IPS-20b (cell line): ENCODE measurements at regions not wholly inside any gene's neighbourhood (a gene's known extent, or its start where the extent isn't known, plus 50 kb on each side); places are given as distances from the start of the nearest gene placed in this dataset.
"Not testable (repeated sequence)": the region's sequence is repeated elsewhere in the genome, so short reads cannot be mapped to it uniquely, and the experiment has no call there.

Experiments
- H3K27ac ChIP-seq: one replicate; pipeline ENCODE4 v1.5.1; 2013; ENCODE audit warnings: low read length
- H3K27me3 ChIP-seq: 2 replicates; pipeline ENCODE4 v1.6.1; 2013; ENCODE audit warnings: mild to moderate bottlenecking, low read length, inconsistent platforms; ENCODE audit not compliant: insufficient read depth
- H3K36me3 ChIP-seq: 2 replicates; pipeline ENCODE4 v1.6.1; 2013; ENCODE audit warnings: low read depth, mild to moderate bottlenecking, inconsistent platforms, low read length, moderate library complexity; ENCODE audit not compliant: insufficient read depth
- H3K4me1 ChIP-seq: 2 replicates; pipeline ENCODE4 v1.6.1; 2013; ENCODE audit warnings: mild to moderate bottlenecking, control low read depth, inconsistent platforms, low read length, moderate library complexity; ENCODE audit not compliant: insufficient read depth
- H3K4me3 ChIP-seq: 2 replicates; pipeline ENCODE4 v1.5.1; 2013; ENCODE audit warnings: mild to moderate bottlenecking, low read length, inconsistent platforms
- H3K9ac ChIP-seq: 2 replicates; pipeline ENCODE4 v1.6.1; 2013; ENCODE audit warnings: low read depth, mild to moderate bottlenecking, inconsistent platforms, low read length, moderate library complexity
- H3K9me3 ChIP-seq: 2 replicates; pipeline ENCODE4 v1.6.1; 2013; ENCODE audit warnings: mild to moderate bottlenecking, low read depth, low read length, inconsistent platforms; ENCODE audit not compliant: insufficient read depth

GRCh38 chr9:126166866-126167265 lies 159.8 kb upstream of the MVB12B start:
- Histone ChIP-seq H3K36me3 (no peaks in the 10 kb centered on the region), H3K27me3 (peaks cover 6% of the 10 kb centered on the region; the same call in 1 of the 2 replicates), H3K4me3 (no peak overlapping the region), H3K9ac (no peak overlapping the region), H3K4me1 (no peaks in the 10 kb centered on the region), H3K27ac (no peak overlapping the region), H3K9me3 (no peaks in the 10 kb centered on the region)

GRCh38 chr9:126169736-126170135 lies 156.9 kb upstream of the MVB12B start:
- Histone ChIP-seq H3K27ac (no peak overlapping the region), H3K9me3 (no peaks in the 10 kb centered on the region), H3K4me1 (no peaks in the 10 kb centered on the region), H3K4me3 (no peak overlapping the region), H3K27me3 (peaks cover 6% of the 10 kb centered on the region; the same call in 1 of the 2 replicates), H3K9ac (no peak overlapping the region), H3K36me3 (no peaks in the 10 kb centered on the region)

GRCh38 chr9:126170286-126170823 lies 156.3 kb upstream of the MVB12B start:
- Histone ChIP-seq H3K27ac (no peak overlapping the region), H3K36me3 (no peaks in the 10 kb centered on the region), H3K9ac (no peak overlapping the region), H3K9me3 (no peaks in the 10 kb centered on the region), H3K4me3 (no peak overlapping the region), H3K27me3 (peaks cover 6% of the 10 kb centered on the region; the same call in 1 of the 2 replicates), H3K4me1 (no peaks in the 10 kb centered on the region)

- no peak overlapping the region for H3K9ac ChIP-seq
- H3K4me1 ChIP-seq: no peaks in the 10 kb centered on the region
- H3K36me3 ChIP-seq: no peaks in the 10 kb centered on the region
- no peak overlapping the region for H3K27ac ChIP-seq
- H3K27me3 ChIP-seq: peaks cover 6% of the 10 kb centered on the region; the same call in 1 of the 2 replicates
- no peak overlapping the region for H3K4me3 ChIP-seq
- H3K9me3 ChIP-seq: no peaks in the 10 kb centered on the region
These were observed 155.0 kb upstream of the MVB12B start for GRCh38 chr9:126171641-126172040.

- Histone ChIP-seq H3K4me3 (no peak overlapping the region), H3K4me1 (no peaks in the 10 kb centered on the region), H3K9ac (no peak overlapping the region), H3K9me3 (no peaks in the 10 kb centered on the region), H3K27me3 (peaks cover 6% of the 10 kb centered on the region; the same call in 1 of the 2 replicates), H3K27ac (no peak overlapping the region), H3K36me3 (no peaks in the 10 kb centered on the region)
These were observed 153.2 kb upstream of the MVB12B start for GRCh38 chr9:126173401-126173800.

- Histone ChIP-seq H3K9ac (no peak overlapping the region), H3K36me3 (no peaks in the 10 kb centered on the region), H3K27me3 (peaks cover 6% of the 10 kb centered on the region; the same call in 1 of the 2 replicates), H3K4me1 (no peaks in the 10 kb centered on the region), H3K27ac (no peak overlapping the region), H3K4me3 (no peak overlapping the region), H3K9me3 (no peaks in the 10 kb centered on the region)
These were observed 152.7 kb upstream of the MVB12B start for GRCh38 chr9:126173929-126174328.

GRCh38 chr9:126183266-126183665 lies 143.4 kb upstream of the MVB12B start:
- Histone ChIP-seq H3K9me3 (no peaks in the 10 kb centered on the region; the same call in 1 of the 2 replicates), H3K27ac (no peak overlapping the region), H3K36me3 (no peaks in the 10 kb centered on the region), H3K9ac (no peak overlapping the region), H3K27me3 (peaks cover 4% of the 10 kb centered on the region), H3K4me1 (no peaks in the 10 kb centered on the region; the same call in 1 of the 2 replicates), H3K4me3 (no peak overlapping the region)

- not testable (repeated sequence) for H3K27ac ChIP-seq, H3K27me3 ChIP-seq, H3K36me3 ChIP-seq, H3K9me3 ChIP-seq, H3K9ac ChIP-seq, H3K4me1 ChIP-seq, H3K4me3 ChIP-seq
These were observed 135.6 kb upstream of the MVB12B start for GRCh38 chr9:126190994-126191393.

- no peaks in the 10 kb centered on the region for H3K27me3 ChIP-seq
- H3K27ac ChIP-seq: no peak overlapping the region
- H3K9me3 ChIP-seq: peaks cover 16% of the 10 kb centered on the region
These were observed 127.8 kb upstream of the MVB12B start for GRCh38 chr9:126198854-126199253.

GRCh38 chr9:126203313-126203712 lies 123.3 kb upstream of the MVB12B start:
- no peaks in the 10 kb centered on the region for H3K27me3 ChIP-seq
- H3K27ac ChIP-seq: no peak overlapping the region
- no peaks in the 10 kb centered on the region for H3K4me1 ChIP-seq
- H3K4me3 ChIP-seq: no peak overlapping the region
- H3K36me3 ChIP-seq: no peaks in the 10 kb centered on the region
- peaks cover 16% of the 10 kb centered on the region for H3K9me3 ChIP-seq
- H3K9ac ChIP-seq: no peak overlapping the region

More at GRCh38 chr9:126198854-126199253, 127.8 kb upstream of the MVB12B start:
- no peak overlapping the region for H3K4me3 ChIP-seq
- H3K36me3 ChIP-seq: no peaks in the 10 kb centered on the region
- no peak overlapping the region for H3K9ac ChIP-seq
- H3K4me1 ChIP-seq: peaks cover 5% of the 10 kb centered on the region; the same call in 1 of the 2 replicates

GRCh38 chr9:126204197-126204596 lies 122.4 kb upstream of the MVB12B start:
- no peak overlapping the region for H3K27ac ChIP-seq
- H3K27me3 ChIP-seq: no peaks in the 10 kb centered on the region
- H3K9me3 ChIP-seq: peaks cover 16% of the 10 kb centered on the region
- no peak overlapping the region for H3K9ac ChIP-seq
- no peak overlapping the region for H3K4me3 ChIP-seq
- no peaks in the 10 kb centered on the region for H3K4me1 ChIP-seq
- H3K36me3 ChIP-seq: no peaks in the 10 kb centered on the region

GRCh38 chr9:126204708-126205225 lies 121.9 kb upstream of the MVB12B start:
- Histone ChIP-seq H3K27ac (no peak overlapping the region), H3K36me3 (no peaks in the 10 kb centered on the region), H3K9ac (no peak overlapping the region), H3K27me3 (no peaks in the 10 kb centered on the region), H3K9me3 (peaks cover 16% of the 10 kb centered on the region), H3K4me3 (no peak overlapping the region), H3K4me1 (no peaks in the 10 kb centered on the region)
